ENCODE measurements at regions not wholly inside any gene's neighbourhood (a gene's known extent, or its start where the extent isn't known, plus 50 kb on each side); places are given as distances from the start of the nearest gene placed in this dataset.

DNA sequence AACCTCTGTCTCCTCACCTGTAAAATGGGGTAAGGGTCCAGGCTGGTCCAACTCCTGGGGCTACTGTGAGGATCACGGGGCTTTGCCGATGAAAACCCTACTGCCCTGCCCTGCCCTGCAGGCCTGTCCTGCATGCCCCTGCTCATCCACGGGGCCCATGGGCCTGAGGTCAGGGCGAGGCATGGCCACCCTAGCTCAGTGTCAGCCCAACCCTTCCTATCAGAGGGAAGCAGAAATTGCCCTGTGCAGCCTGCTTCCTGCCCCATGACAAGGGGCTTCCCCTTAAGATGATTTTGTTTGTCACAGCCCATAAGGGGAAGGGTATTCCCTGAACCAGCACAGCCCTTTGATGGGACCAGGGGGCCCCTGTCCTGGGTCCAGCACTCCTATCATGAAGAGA, 353.6 kb upstream of the ID2 start:
- TF ChIP-seq BHLHE40 (IDR thresholded peaks at IDR 0.05; ENCODE audit: low read depth, low read length) (no peak), POLR2A (IDR thresholded peaks at IDR 0.05; ENCODE audit: low read length) (no peak), CEBPB (IDR thresholded peaks at IDR 0.05) (no peak), ZNF302 (CRISPR knock-in tag; IDR thresholded peaks at IDR 0.05) (no peak), JUNB (IDR thresholded peaks at IDR 0.05) (no peak), HOXA7 (CRISPR knock-in tag; IDR thresholded peaks at IDR 0.05) (no peak)
- TF ChIP-seq, protein P1, sequence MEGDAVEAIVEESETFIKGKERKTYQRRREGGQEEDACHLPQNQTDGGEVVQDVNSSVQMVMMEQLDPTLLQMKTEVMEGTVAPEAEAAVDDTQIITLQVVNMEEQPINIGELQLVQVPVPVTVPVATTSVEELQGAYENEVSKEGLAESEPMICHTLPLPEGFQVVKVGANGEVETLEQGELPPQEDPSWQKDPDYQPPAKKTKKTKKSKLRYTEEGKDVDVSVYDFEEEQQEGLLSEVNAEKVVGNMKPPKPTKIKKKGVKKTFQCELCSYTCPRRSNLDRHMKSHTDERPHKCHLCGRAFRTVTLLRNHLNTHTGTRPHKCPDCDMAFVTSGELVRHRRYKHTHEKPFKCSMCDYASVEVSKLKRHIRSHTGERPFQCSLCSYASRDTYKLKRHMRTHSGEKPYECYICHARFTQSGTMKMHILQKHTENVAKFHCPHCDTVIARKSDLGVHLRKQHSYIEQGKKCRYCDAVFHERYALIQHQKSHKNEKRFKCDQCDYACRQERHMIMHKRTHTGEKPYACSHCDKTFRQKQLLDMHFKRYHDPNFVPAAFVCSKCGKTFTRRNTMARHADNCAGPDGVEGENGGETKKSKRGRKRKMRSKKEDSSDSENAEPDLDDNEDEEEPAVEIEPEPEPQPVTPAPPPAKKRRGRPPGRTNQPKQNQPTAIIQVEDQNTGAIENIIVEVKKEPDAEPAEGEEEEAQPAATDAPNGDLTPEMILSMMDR (IDR thresholded peaks at IDR 0.05): no peak
- TF ChIP-seq, protein P2, sequence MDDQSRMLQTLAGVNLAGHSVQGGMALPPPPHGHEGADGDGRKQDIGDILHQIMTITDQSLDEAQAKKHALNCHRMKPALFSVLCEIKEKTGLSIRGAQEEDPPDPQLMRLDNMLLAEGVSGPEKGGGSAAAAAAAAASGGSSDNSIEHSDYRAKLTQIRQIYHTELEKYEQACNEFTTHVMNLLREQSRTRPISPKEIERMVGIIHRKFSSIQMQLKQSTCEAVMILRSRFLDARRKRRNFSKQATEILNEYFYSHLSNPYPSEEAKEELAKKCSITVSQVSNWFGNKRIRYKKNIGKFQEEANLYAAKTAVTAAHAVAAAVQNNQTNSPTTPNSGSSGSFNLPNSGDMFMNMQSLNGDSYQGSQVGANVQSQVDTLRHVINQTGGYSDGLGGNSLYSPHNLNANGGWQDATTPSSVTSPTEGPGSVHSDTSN (IDR thresholded peaks at IDR 0.05): no peak
